ENCODE measurements at regions not wholly inside any gene's neighbourhood (a gene's known extent, or its start where the extent isn't known, plus 50 kb on each side); places are given as distances from the start of the nearest gene placed in this dataset.

- TF ChIP-seq CTCF (optimal IDR thresholded peaks at IDR 0.05 in 1 of 3, IDR thresholded peaks at IDR 0.05 in 1 of 3, conservative IDR thresholded peaks at IDR 0.05 in 1 of 3; ENCODE audit: extremely low read depth in 1 of 3, insufficient read depth in 2 of 3, low read length in 3 of 3) (no peak), EZH2 (IDR thresholded peaks at IDR 0.05; ENCODE audit: low read length) (no peak)
These were observed 104.0 kb upstream of the FRMD1 start for GRCh38 chr6:168182908-168183612.
